Common myeloid progenitor, CD34-positive (primary cell): ENCODE measurements at regions not wholly inside any gene's neighbourhood (a gene's known extent, or its start where the extent isn't known, plus 50 kb on each side); places are given as distances from the start of the nearest gene placed in this dataset.
"Not testable (repeated sequence)": the region's sequence is repeated elsewhere in the genome, so short reads cannot be mapped to it uniquely, and the experiment has no call there.

ENCODE experiments used
- CTCF ChIA-PET: fragments of 350-600 bp; sonication (Branson Sonifier 250); formaldehyde crosslinking; loops from one replicate; lab custom pipeline; 2021; ENCODE audit warnings: antibody characterized with exemption; lab: Charles Lee
- POLR2A ChIA-PET: fragments of 350-600 bp; sonication (Branson Sonifier 250); formaldehyde crosslinking; loops from one replicate; lab custom pipeline; 2021; ENCODE audit warnings: antibody characterized with exemption; lab: Charles Lee
- DNase-seq, 3 donors: peaks; one replicate each; pipeline versions ENCODE4 v3.0.0 to v3.0.0-alpha.2; 2013
- H3K27ac ChIP-seq, 2 experiments: 1 replicate in 1 of 2; 2 replicates in 1 of 2; pipeline ENCODE4 v1.7.0; 2013; ENCODE audit warnings: inconsistent platforms in 2 of 2, low read length in 2 of 2, mild to moderate bottlenecking in 2 of 2, low read depth in 1 of 2, moderate library complexity in 1 of 2; ENCODE audit not compliant: severe bottlenecking in 2 of 2, insufficient read depth in 1 of 2, poor library complexity in 1 of 2
- H3K27me3 ChIP-seq, 5 experiments: replicated peaks in 2 of 5; 1 replicate in 3 of 5; 2 replicates in 2 of 5; pipeline versions ENCODE4 v1.6.1 to v1.7.0; 2013; ENCODE audit warnings: low read length in 4 of 5, mild to moderate bottlenecking in 2 of 5, moderate library complexity in 2 of 5, inconsistent platforms in 1 of 5; ENCODE audit not compliant: insufficient read depth in 5 of 5, control insufficient read depth in 4 of 5
- H3K36me3 ChIP-seq, 4 experiments: 1 replicate in 2 of 4; 2 replicates in 2 of 4; pipeline versions ENCODE4 v1.6.1 to v1.7.0; 2013; ENCODE audit warnings: low read length in 3 of 4, control low read depth in 1 of 4, mild to moderate bottlenecking in 1 of 4; ENCODE audit not compliant: control insufficient read depth in 4 of 4, insufficient read depth in 4 of 4
- H3K4me1 ChIP-seq, 4 experiments: 1 replicate in 3 of 4; 2 replicates in 1 of 4; pipeline versions ENCODE4 v1.6.1 to v1.7.1; 2013; ENCODE audit warnings: low read length in 3 of 4, mild to moderate bottlenecking in 3 of 4, control low read depth in 1 of 4, inconsistent platforms in 1 of 4, moderate library complexity in 1 of 4; ENCODE audit not compliant: control insufficient read depth in 4 of 4, insufficient read depth in 4 of 4; ENCODE audit errors: control extremely low read depth in 1 of 4
- H3K4me3 ChIP-seq, 7 experiments: 1 replicate in 4 of 7; 2 replicates in 3 of 7; pipeline versions ENCODE4 v1.5.1 to v1.7.0; 2013; ENCODE audit warnings: mild to moderate bottlenecking in 7 of 7, low read length in 6 of 7, moderate library complexity in 6 of 7, inconsistent platforms in 2 of 7, low read depth in 2 of 7, control low read depth in 1 of 7; ENCODE audit not compliant: insufficient read depth in 4 of 7, control insufficient read depth in 1 of 7; ENCODE audit errors: extremely low read depth in 1 of 7
- H3K9me3 ChIP-seq, 5 experiments: 1 replicate in 4 of 5; 2 replicates in 1 of 5; pipeline versions ENCODE4 v1.6.1 to v1.7.1; 2013; ENCODE audit warnings: low read length in 4 of 5, mild to moderate bottlenecking in 2 of 5, inconsistent platforms in 1 of 5, low read depth in 1 of 5, moderate library complexity in 1 of 5; ENCODE audit not compliant: control insufficient read depth in 4 of 5, insufficient read depth in 2 of 5; ENCODE audit errors: control extremely low read depth in 1 of 5
- WGBS: methylation state at CpG from one replicate; pipeline ENCODE4 v1.1.5; 2013; ENCODE audit not compliant: insufficient coverage; 5-methylcytosine and 5-hydroxymethylcytosine counted together

DNA sequence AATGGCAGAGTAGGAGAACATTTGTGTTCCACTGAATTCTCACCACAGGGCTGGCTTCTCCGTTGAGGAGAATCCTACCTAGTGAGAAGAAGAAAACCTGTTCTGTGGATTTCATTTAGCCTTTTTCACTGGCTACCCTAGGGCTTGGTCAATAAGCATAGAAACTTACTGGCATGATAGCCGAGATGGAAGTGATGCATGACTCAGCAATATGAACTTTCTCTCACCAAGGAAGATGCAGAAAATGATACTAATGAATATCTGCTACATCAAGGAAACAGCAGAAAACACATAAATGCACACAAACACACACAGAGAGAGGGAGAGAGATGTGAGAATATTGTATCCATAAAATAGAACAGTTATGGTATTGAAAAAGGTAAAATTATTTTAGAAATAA, 216.3 kb downstream of the HHIP start:
- H3K27me3 ChIP-seq, result no peaks in the 10 kb centered on the region
- no peaks in the 10 kb centered on the region for H3K36me3 ChIP-seq
- H3K27ac ChIP-seq, result no peak overlapping the region
- no peaks in the 10 kb centered on the region for H3K4me1 ChIP-seq
- H3K4me3 ChIP-seq, result no peak overlapping the region
- H3K9me3 ChIP-seq, result peaks cover 0 to 7% (median 3%) of the 10 kb centered on the region in 5 experiments
- ChIA-PET CTCF (no interaction called here), POLR2A (no interaction called here)
- 89% methylated on average over 1 of the region's 2 CpGs for WGBS
- no peak for DNase-seq

DNA sequence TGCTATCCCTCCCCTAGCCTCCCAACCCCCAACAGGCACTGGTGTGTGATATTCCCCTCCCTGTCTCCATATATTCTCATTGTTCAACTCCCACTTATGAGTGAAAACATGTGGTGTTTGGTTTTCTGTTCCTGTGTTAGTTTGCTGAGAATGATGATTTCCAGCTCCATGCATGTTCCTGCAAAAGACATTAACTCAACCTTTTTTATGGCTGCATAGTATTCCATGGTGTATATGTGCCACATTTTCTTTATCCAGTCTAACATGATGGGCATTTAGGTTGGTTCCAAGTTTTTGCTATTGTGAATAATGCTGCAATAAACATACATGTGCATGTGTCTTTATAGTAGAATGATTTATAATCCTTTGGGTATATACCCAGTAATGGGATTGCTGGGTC, 218.9 kb downstream of the HHIP start:
- POLR2A ChIA-PET, DNase-seq, H3K4me3 ChIP-seq, H3K27ac ChIP-seq, H3K4me1 ChIP-seq, H3K27me3 ChIP-seq, H3K9me3 ChIP-seq, CTCF ChIA-PET, H3K36me3 ChIP-seq: not testable (repeated sequence)

DNA sequence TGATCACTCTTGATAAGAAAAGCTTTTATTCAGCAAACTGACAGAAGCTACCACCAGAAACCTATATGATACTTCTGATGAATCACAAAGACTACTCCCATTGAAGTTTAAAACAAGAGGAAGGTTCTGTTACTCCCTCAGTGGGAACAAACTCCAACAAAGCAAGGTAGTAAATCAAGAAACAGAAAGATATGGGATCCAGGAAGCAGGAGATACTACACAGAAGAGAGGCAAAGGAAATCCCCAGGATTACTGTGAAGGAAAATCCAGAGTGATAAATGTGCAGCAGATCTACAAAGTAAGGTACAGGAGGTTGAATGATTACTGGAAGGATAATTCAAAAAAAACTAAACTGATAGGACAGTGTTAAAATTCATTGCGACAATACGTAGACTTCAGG, 222.4 kb downstream of the HHIP start:
- DNase-seq, result no peak
- ChIA-PET CTCF (no interaction called here), POLR2A (no interaction called here)
- Histone ChIP-seq H3K4me1 (no peaks in the 10 kb centered on the region), H3K36me3 (no peaks in the 10 kb centered on the region), H3K4me3 (no peak overlapping the region), H3K9me3 (peaks cover 0 to 1% (median 0%) of the 10 kb centered on the region in 5 experiments), H3K27me3 (no peaks in the 10 kb centered on the region), H3K27ac (no peak overlapping the region)
- WGBS, result no CpG with 5 or more reads among the region's 2 CpGs

DNA sequence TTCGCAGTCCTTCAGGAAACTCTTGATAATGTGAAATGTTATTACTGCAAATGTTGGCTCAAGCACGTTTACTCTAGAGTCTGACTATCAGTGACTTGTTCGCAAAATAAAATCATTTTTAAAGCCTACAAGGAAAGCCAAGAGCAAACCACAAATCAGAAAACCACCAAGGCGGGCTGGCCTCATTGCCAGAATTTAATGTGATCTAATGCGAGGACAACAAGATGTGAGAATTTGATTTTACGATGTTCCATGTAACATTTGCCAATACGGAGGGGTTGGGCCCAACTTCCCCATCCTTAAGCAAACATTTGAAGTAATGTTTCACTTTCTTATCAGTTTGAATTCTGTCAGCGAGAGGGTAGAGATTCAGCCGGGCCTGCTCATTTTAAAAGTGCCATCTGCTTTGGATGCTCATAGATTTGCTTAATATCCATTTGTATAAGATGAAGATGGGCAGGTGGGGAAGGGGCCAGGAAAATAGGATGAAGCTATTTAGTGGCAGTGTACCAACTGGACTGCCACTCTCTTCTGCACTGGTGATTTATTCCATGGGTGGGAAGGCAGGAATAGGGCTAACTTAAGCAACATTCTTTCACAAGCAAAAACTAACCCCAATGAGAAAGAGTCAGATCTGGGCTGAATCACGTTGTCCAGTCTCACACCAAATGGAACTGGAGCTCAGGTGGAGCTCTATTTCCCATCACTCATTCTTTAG, 225.3 kb downstream of the ANAPC10 start:
- no peak for DNase-seq
- H3K27ac ChIP-seq, result no peak overlapping the region
- no peaks in the 10 kb centered on the region for H3K36me3 ChIP-seq
- no peaks in the 10 kb centered on the region for H3K27me3 ChIP-seq
- ChIA-PET POLR2A (no interaction called here), CTCF (interaction anchor here (0.6 kb wide), 1 partner anchor 95 kb away, joined by 3 read pairs; no protein-coding TSS in a partner anchor)
- 85% methylated on average over 7 of the region's 10 CpGs for WGBS
- peaks cover 0 to 1% (median 0%) of the 10 kb centered on the region in 5 experiments for H3K9me3 ChIP-seq
- no peak overlapping the region for H3K4me3 ChIP-seq
- no peaks in the 10 kb centered on the region for H3K4me1 ChIP-seq

DNA sequence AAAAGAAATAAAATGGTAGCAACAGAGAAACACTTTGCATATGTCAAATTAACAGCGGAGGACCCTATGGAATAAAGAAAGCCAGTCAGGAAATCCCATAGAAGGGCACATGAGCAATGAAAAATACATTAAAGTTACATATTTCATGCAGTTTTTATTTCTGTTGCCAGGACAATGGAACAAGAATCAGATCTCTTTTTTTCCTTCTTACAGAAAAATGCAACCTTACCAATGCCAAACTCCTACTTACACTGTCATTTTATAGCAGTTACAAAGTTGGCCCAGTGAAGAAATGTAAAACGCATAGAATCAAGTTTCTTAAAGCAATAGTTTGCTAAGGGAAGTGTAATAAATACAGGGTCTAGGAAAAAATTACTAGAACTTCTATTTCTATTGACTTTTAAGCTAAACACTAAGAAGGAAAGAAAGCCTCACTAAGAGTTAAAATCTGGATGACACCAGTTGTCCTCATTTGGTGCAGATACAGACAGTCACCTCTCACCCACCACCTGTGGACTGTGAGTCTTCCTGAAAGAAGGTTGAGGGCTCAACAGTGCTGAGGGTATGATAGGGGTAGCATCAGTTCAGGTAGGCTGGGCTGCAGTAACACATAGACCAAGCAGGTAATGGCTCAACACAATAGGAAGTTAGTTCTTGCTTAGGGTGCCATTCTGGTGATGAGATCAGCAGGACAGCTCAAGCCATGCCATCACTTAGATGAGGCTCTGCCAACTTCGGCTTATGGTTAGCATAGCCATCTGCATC, 224.6 kb downstream of the ANAPC10 start:
- H3K36me3 ChIP-seq, result no peaks in the 10 kb centered on the region
- H3K27me3 ChIP-seq, result no peaks in the 10 kb centered on the region
- ChIA-PET CTCF (interaction anchor here (0.6 kb wide), 1 partner anchor 94 kb away, joined by 3 read pairs; no protein-coding TSS in a partner anchor), POLR2A (no interaction called here)
- WGBS, result 73% methylated on average over 1 of the region's 3 CpGs
- peaks cover 0 to 1% (median 0%) of the 10 kb centered on the region in 5 experiments for H3K9me3 ChIP-seq
- H3K4me3 ChIP-seq, result no peak overlapping the region
- H3K4me1 ChIP-seq, result no peaks in the 10 kb centered on the region
- no peak overlapping the region for H3K27ac ChIP-seq
- DNase-seq, result no peak

DNA sequence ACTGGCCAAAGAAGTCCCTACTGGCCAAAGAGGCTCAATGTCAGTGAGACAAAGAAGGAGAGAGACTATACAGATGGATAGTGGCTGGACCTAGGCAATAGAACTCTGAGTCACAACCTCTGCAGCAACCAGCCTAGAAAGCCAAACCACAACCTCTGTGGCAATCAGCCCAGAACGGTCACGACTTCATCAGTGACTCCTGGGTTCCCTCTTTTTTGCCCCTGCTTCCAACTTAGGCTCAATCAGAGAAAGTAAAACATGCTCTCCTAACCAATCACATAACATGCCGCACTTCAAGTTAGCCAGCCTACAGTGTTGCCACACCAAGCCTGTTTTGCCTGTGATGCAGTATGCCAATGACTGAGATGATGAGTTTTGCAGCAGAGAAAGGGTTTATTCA, 203.4 kb downstream of the ANAPC10 start:
- peak; percentile 60 to 90 (median 83) for DNase-seq
- WGBS, result 33% methylated on average over 3 of the region's 3 CpGs
- no peak overlapping the region for H3K4me3 ChIP-seq
- H3K27ac ChIP-seq, result no peak overlapping the region
- POLR2A ChIA-PET, result no interaction called here
- peaks cover 0 to 6% (median 0%) of the 10 kb centered on the region in 4 experiments for H3K4me1 ChIP-seq
- H3K9me3 ChIP-seq, result no peaks in the 10 kb centered on the region
- H3K27me3 ChIP-seq, result no peaks in the 10 kb centered on the region
- H3K36me3 ChIP-seq, result no peaks in the 10 kb centered on the region
- CTCF ChIA-PET, result no interaction called here

DNA sequence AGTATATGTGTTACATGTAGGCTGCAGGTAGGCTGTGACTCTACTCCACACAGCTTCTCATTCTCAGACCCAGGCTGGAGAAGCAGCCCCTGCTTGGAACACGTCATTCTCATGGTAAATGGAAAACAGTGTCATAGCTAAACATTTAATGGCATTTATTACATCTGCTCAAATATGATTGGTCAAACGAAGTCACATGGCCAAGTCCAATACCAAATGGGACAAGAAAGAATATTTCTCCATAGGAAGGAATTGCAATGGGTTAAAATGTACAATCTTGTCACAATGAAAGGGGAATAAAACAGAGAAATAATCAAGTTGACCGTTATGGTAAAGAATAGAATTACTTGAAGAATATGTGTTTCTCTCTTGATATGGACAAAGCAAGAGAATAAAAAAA, 198.6 kb downstream of the ANAPC10 start:
- CTCF ChIA-PET, result no interaction called here
- POLR2A ChIA-PET, result no interaction called here

More for the DNA sequence above, 198.6 kb downstream of the ANAPC10 start:
- Histone ChIP-seq H3K9me3 (no peaks in the 10 kb centered on the region), H3K27ac (no peak overlapping the region), H3K4me1 (peaks cover 0 to 4% (median 0%) of the 10 kb centered on the region in 4 experiments), H3K4me3 (no peak overlapping the region), H3K27me3 (no peaks in the 10 kb centered on the region), H3K36me3 (no peaks in the 10 kb centered on the region)
- no peak for DNase-seq
- no CpG with 5 or more reads among the region's 3 CpGs for WGBS
